HepG2 (cell line): ENCODE measurements at regions not wholly inside any gene's neighbourhood (a gene's known extent, or its start where the extent isn't known, plus 50 kb on each side); places are given as distances from the start of the nearest gene placed in this dataset.
A peak's percentile ranks its signal among the peaks of the same experiment; 100 is the strongest.

Experiments used
- HDAC2 ChIP-seq: sonication (generic); formaldehyde crosslinking; IDR thresholded peaks from 2 replicates; pipeline ENCODE4 v1.4.0; 2020; ENCODE audit warnings: missing genetic modification reagents
- HMGXB4 ChIP-seq, 2 experiments: sonication (generic) in 1 of 2; formaldehyde crosslinking in 1 of 2; IDR thresholded peaks; 2 replicates each; pipeline versions ENCODE4 v1.4.0 to v1.6.1; 2018 to 2020; ENCODE audit warnings: missing genetic modification reagents in 2 of 2, borderline replicate concordance in 1 of 2, low read depth in 1 of 2, mild to moderate bottlenecking in 1 of 2, missing biosample characterization in 1 of 2
- HOXD1 ChIP-seq: sonication (generic); formaldehyde crosslinking; IDR thresholded peaks from 2 replicates; pipeline ENCODE4 v1.5.0; 2020; ENCODE audit warnings: missing genetic modification reagents
- KDM6A ChIP-seq: IDR thresholded peaks from 2 replicates; pipeline ENCODE4 v1.6.1; 2016; ENCODE audit warnings: low read depth
- MEF2D ChIP-seq: sonication (generic); formaldehyde crosslinking; IDR thresholded peaks from 2 replicates; pipeline ENCODE4 v1.5.1; 2020; ENCODE audit warnings: mild to moderate bottlenecking, missing genetic modification reagents
- MXD1 ChIP-seq: sonication (generic); formaldehyde crosslinking; IDR thresholded peaks from 2 replicates; pipeline ENCODE4 v1.4.0; 2020; ENCODE audit warnings: mild to moderate bottlenecking, missing genetic modification reagents
- PITX1 ChIP-seq: sonication (generic); formaldehyde crosslinking; IDR thresholded peaks from 2 replicates; pipeline ENCODE4 v1.5.1; 2020; ENCODE audit warnings: mild to moderate bottlenecking, missing genetic modification reagents
- RCOR2 ChIP-seq: IDR thresholded peaks from 2 replicates; pipeline ENCODE4 v1.6.1; 2016; ENCODE audit warnings: missing biosample characterization, missing genetic modification reagents
- SP1 ChIP-seq, 2 experiments: fragments of 450-650 bp in 1 of 2; sonication (generic) in 1 of 2; formaldehyde crosslinking in 1 of 2; IDR thresholded peaks; 2 replicates each; pipeline versions ENCODE4 v1.4.0 to v1.6.1; 2016 to 2020; ENCODE audit warnings: missing genetic modification reagents in 1 of 2
- SP2 ChIP-seq: sonication (generic); formaldehyde crosslinking; IDR thresholded peaks from 2 replicates; pipeline ENCODE4 v1.5.1; 2020; ENCODE audit warnings: mild to moderate bottlenecking, missing genetic modification reagents
- SYNCRIP ChIP-seq: fragments of 200-400 bp; formaldehyde crosslinking; IDR thresholded peaks from 2 replicates; pipeline ENCODE4 v1.6.1; 2018; ENCODE audit warnings: mild to moderate bottlenecking, low read depth, low read length; ENCODE audit not compliant: insufficient read depth
- TBX2 ChIP-seq: sonication (generic); formaldehyde crosslinking; IDR thresholded peaks from 2 replicates; pipeline ENCODE4 v1.5.0; 2020; ENCODE audit warnings: missing genetic modification reagents, mild to moderate bottlenecking, borderline replicate concordance
- TEAD3 ChIP-seq: optimal IDR thresholded peaks from 2 replicates; pipeline ENCODE3; 2016; ENCODE audit warnings: borderline replicate concordance
- ZEB1 ChIP-seq: IDR thresholded peaks from 2 replicates; pipeline ENCODE4 v1.6.1; 2012; ENCODE audit warnings: mild to moderate bottlenecking, low read depth, inconsistent platforms; ENCODE audit not compliant: insufficient replicate concordance
- ZFYVE20 ChIP-seq: sonication (generic); formaldehyde crosslinking; IDR thresholded peaks from 2 replicates; pipeline ENCODE4 v1.8.0; 2023; ENCODE audit warnings: low read depth, mild to moderate bottlenecking, moderate library complexity, missing genetic modification reagents, borderline replicate concordance
- ZNF232 ChIP-seq: sonication (generic); formaldehyde crosslinking; IDR thresholded peaks from 2 replicates; pipeline ENCODE4 v1.4.0; 2020; ENCODE audit warnings: missing genetic modification reagents, borderline replicate concordance
- ZNF263 ChIP-seq: sonication (generic); formaldehyde crosslinking; IDR thresholded peaks from 2 replicates; pipeline ENCODE4 v1.4.0; 2020; ENCODE audit warnings: missing genetic modification reagents
- ZNF274 ChIP-seq: sonication (generic); formaldehyde crosslinking; IDR thresholded peaks from 2 replicates; pipeline ENCODE4 v1.5.1; 2020; ENCODE audit warnings: mild to moderate bottlenecking, missing genetic modification reagents
- ZNF414 ChIP-seq: sonication (generic); formaldehyde crosslinking; IDR thresholded peaks from 2 replicates; pipeline ENCODE4 v1.5.0; 2020; ENCODE audit warnings: missing genetic modification reagents
- ZNF687 ChIP-seq: sonication (generic); formaldehyde crosslinking; IDR thresholded peaks from 2 replicates; pipeline ENCODE4 v1.5.1; 2020; ENCODE audit warnings: mild to moderate bottlenecking, missing genetic modification reagents, moderate library complexity
- ZNF780A ChIP-seq: sonication (generic); formaldehyde crosslinking; IDR thresholded peaks from 2 replicates; pipeline ENCODE4 v1.8.0; 2022; ENCODE audit warnings: mild to moderate bottlenecking, missing genetic modification reagents, moderate library complexity

- TF ChIP-seq ZNF263 (CRISPR knock-in tag) (no peak), MXD1 (CRISPR knock-in tag) (no peak), ZFYVE20 (CRISPR knock-in tag) (no peak), SYNCRIP (no peak), RCOR2 (CRISPR knock-in tag) (no peak), HOXD1 (CRISPR knock-in tag) (0 out of 2 replicates have a peak, but pooled peaks have one; percentile 34), ZNF687 (CRISPR knock-in tag) (peak; percentile 58), MEF2D (CRISPR knock-in tag) (0 out of 2 replicates have a peak, but pooled peaks have one; percentile 6), SP2 (CRISPR knock-in tag) (no peak), HDAC2 (CRISPR knock-in tag) (no peak), ZNF274 (CRISPR knock-in tag) (0 out of 2 replicates have a peak, but pooled peaks have one; percentile 32), KDM6A (CRISPR knock-in tag) (no peak), ZNF232 (CRISPR knock-in tag) (0 out of 2 replicates have a peak, but pooled peaks have one; percentile 37), PITX1 (CRISPR knock-in tag) (no peak; the same call in 1 of the 2 replicates), ZNF414 (0 out of 2 replicates have a peak, but pooled peaks have one; percentile 48), HMGXB4 (CRISPR knock-in tag; IDR thresholded peaks at IDR 0.05; ENCODE audit: borderline replicate concordance in 1 of 2, low read depth in 1 of 2) (0 out of 4 replicates have a peak, but pooled peaks of 1 of the 2 experiments have one; percentile 8), TBX2 (peak; percentile 52; the same call in 1 of the 2 replicates), ZNF780A (CRISPR knock-in tag) (no peak), SP1 (IDR thresholded peaks at IDR 0.05) (no peak), SP1 (CRISPR knock-in tag; IDR thresholded peaks at IDR 0.05) (no peak), ZEB1 (peak; percentile 73), TEAD3 (CRISPR knock-in tag) (peak; percentile 16)
Observed at GRCh38 chr2:111616651-111617218, 267.3 kb downstream of the ANAPC1 start (continued).
